IMR-90 (cell line): ENCODE measurements at regions not wholly inside any gene's neighbourhood (a gene's known extent, or its start where the extent isn't known, plus 50 kb on each side); places are given as distances from the start of the nearest gene placed in this dataset.

Experiments used
- ATAC-seq: fragments of 200-7000 bp; cut with Tn5 transposase; 2 replicates; pipeline ENCODE4 v1.9.1; 2020; ENCODE audit warnings: low read depth, mild to moderate bottlenecking, moderate library complexity
- BruUV-seq: library from RNA; stranded (reverse); fragments of 400-500 nt; replicated peaks from 2 replicates; lab custom pipeline; 2021; lab: Mats Ljungman, UMichigan
- CTCF ChIA-PET: fragments of 300-600 bp; formaldehyde crosslinking; extraction: SDS; loops from one replicate; lab custom pipeline; 2021; ENCODE audit warnings: antibody characterized with exemption; lab: Yijun Ruan, JAX
- POLR2A ChIA-PET: fragments of 300-600 bp; sonication (Branson Sonifier 250); formaldehyde crosslinking; loops from one replicate; lab custom pipeline; 2022; ENCODE audit warnings: antibody characterized with exemption; ENCODE audit not compliant: unreplicated experiment; lab: Charles Lee
- DNase-seq: peaks from one replicate; pipeline ENCODE4 v3.0.0; 2013
- H2AFZ ChIP-seq: replicated peaks from 2 replicates; pipeline ENCODE3; 2013; ENCODE audit warnings: low read length, mild to moderate bottlenecking; ENCODE audit not compliant: poor library complexity
- H2AK5ac ChIP-seq: 2 replicates; pipeline ENCODE4 v1.6.1; 2013; ENCODE audit warnings: low read depth, low read length, inconsistent platforms
- H2AK9ac ChIP-seq: replicated peaks from 2 replicates; pipeline ENCODE3; 2013; ENCODE audit warnings: mild to moderate bottlenecking, low read depth, low read length, moderate library complexity; ENCODE audit not compliant: poor library complexity
- H2BK120ac ChIP-seq: 2 replicates; pipeline ENCODE4 v1.6.1; 2013; ENCODE audit warnings: low read depth, low read length, inconsistent platforms
- H2BK15ac ChIP-seq: 3 replicates; pipeline ENCODE4 v1.6.1; 2013; ENCODE audit warnings: low read depth, low read length, inconsistent platforms
- H2BK20ac ChIP-seq: 2 replicates; pipeline ENCODE4 v1.6.1; 2013; ENCODE audit warnings: low read depth, mild to moderate bottlenecking, inconsistent platforms, low read length, moderate library complexity
- H2BK5ac ChIP-seq: 2 replicates; pipeline ENCODE4 v1.6.1; 2013; ENCODE audit warnings: mild to moderate bottlenecking, low read depth, low read length, inconsistent platforms; ENCODE audit not compliant: poor library complexity, severe bottlenecking
- H3K14ac ChIP-seq: replicated peaks from 2 replicates; pipeline ENCODE4 v1.6.1; 2013; ENCODE audit warnings: low read depth, low read length, inconsistent platforms
- H3K18ac ChIP-seq: 2 replicates; pipeline ENCODE4 v1.6.1; 2013; ENCODE audit warnings: low read depth, low read length, control low read depth
- H3K23ac ChIP-seq: 2 replicates; pipeline ENCODE4 v1.6.1; 2013; ENCODE audit warnings: low read depth, low read length, inconsistent platforms
- H3K27ac ChIP-seq: 2 replicates; pipeline ENCODE4 v1.5.1; 2013; ENCODE audit warnings: mild to moderate bottlenecking, control low read depth, low read length; ENCODE audit not compliant: insufficient read depth
- H3K27me3 ChIP-seq: 2 replicates; pipeline ENCODE4 v1.6.1; 2013; ENCODE audit warnings: low read length; ENCODE audit not compliant: control insufficient read depth, insufficient read depth
- H3K36me3 ChIP-seq: 2 replicates; pipeline ENCODE4 v1.6.1; 2013; ENCODE audit warnings: low read length, mixed read lengths; ENCODE audit not compliant: control insufficient read depth, insufficient read depth
- H3K4ac ChIP-seq: 2 replicates; pipeline ENCODE4 v1.6.1; 2013; ENCODE audit warnings: low read depth, low read length, inconsistent platforms
- H3K4me1 ChIP-seq: 2 replicates; pipeline ENCODE4 v1.6.1; 2013; ENCODE audit warnings: low read length, mixed read lengths; ENCODE audit not compliant: control insufficient read depth, insufficient read depth
- H3K4me2 ChIP-seq: 2 replicates; pipeline ENCODE4 v1.6.1; 2013; ENCODE audit warnings: low read depth, mild to moderate bottlenecking, control low read depth, low read length, moderate library complexity
- H3K4me3 ChIP-seq: 2 replicates; pipeline ENCODE4 v1.5.1; 2013; ENCODE audit warnings: low read depth, mild to moderate bottlenecking, control low read depth, low read length, moderate library complexity; ENCODE audit not compliant: insufficient read depth
- H3K56ac ChIP-seq: 2 replicates; pipeline ENCODE4 v1.6.1; 2013; ENCODE audit warnings: low read length, inconsistent platforms; ENCODE audit not compliant: insufficient read depth; ENCODE audit errors: extremely low read depth
- H3K79me1 ChIP-seq, 2 experiments: 2 replicates each; pipeline ENCODE4 v1.6.1; 2013; ENCODE audit warnings: low read length in 2 of 2, inconsistent platforms in 1 of 2, low read depth in 1 of 2
- H3K9ac ChIP-seq: 2 replicates; pipeline ENCODE4 v1.6.1; 2013; ENCODE audit warnings: low read depth, low read length, control low read depth
- H3K9me1 ChIP-seq: 2 replicates; pipeline ENCODE4 v1.6.1; 2013; ENCODE audit warnings: low read length, inconsistent platforms; ENCODE audit not compliant: insufficient read depth
- H3K9me3 ChIP-seq: 2 replicates; pipeline ENCODE4 v1.6.1; 2013; ENCODE audit warnings: low read length; ENCODE audit not compliant: control insufficient read depth, insufficient read depth
- H4K20me1 ChIP-seq: 2 replicates; pipeline ENCODE4 v1.6.1; 2013; ENCODE audit warnings: low read length, inconsistent platforms; ENCODE audit not compliant: insufficient read depth
- H4K5ac ChIP-seq: 2 replicates; pipeline ENCODE4 v1.6.1; 2013; ENCODE audit warnings: mild to moderate bottlenecking, low read depth, low read length, control low read depth
- H4K8ac ChIP-seq, 2 experiments: 2 replicates each; pipeline ENCODE4 v1.6.1; 2013; ENCODE audit warnings: low read depth in 2 of 2, low read length in 2 of 2, control low read depth in 1 of 2, inconsistent platforms in 1 of 2
- H4K91ac ChIP-seq: 2 replicates; pipeline ENCODE4 v1.6.1; 2013; ENCODE audit warnings: low read depth, low read length, inconsistent platforms; ENCODE audit not compliant: insufficient read depth
- BHLHE40 ChIP-seq: fragments of 150-350 bp; IDR thresholded peaks from 2 replicates; pipeline ENCODE4 v1.6.1; 2016; ENCODE audit warnings: mild to moderate bottlenecking, low read depth, low read length
- CEBPB ChIP-seq: IDR thresholded peaks from 2 replicates; pipeline ENCODE4 v1.6.1; 2012; ENCODE audit warnings: low read depth, low read length, improper control_type of control experiment
- FOS ChIP-seq: fragments of 150-350 bp; IDR thresholded peaks from 2 replicates; pipeline ENCODE4 v1.6.1; 2016; ENCODE audit warnings: low read depth, low read length
- MAZ ChIP-seq: IDR thresholded peaks from 2 replicates; pipeline ENCODE4 v1.6.1; 2012; ENCODE audit warnings: low read depth, mild to moderate bottlenecking, low read length, improper control_type of control experiment, moderate library complexity, borderline replicate concordance
- SMC3 ChIP-seq: fragments of 150-350 bp; IDR thresholded peaks from 2 replicates; pipeline ENCODE4 v1.6.1; 2016; ENCODE audit warnings: low read depth, mild to moderate bottlenecking, antibody characterized with exemption, low read length, moderate library complexity
- dilution Hi-C: fragments of 300-500 bp; cut with HindIII; formaldehyde crosslinking; loops from one replicate; pipeline ENCODE4 v1.14.3; 2018; ENCODE audit warnings: low sequenced_read_pairs; ENCODE audit not compliant: unreplicated experiment
- in situ Hi-C: fragments of 300-500 bp; cut with MboI; formaldehyde crosslinking; loops from 3 replicates; pipeline ENCODE4 v1.14.3; 2019; ENCODE audit warnings: low sequenced_read_pairs, inconsistent platforms, mixed read lengths
- intact Hi-C: fragments of 100-400 bp; cut with micrococcal nuclease; formaldehyde crosslinking; loops from 2 replicates; pipeline ENCODE4 v1.10.0; 2022
- TF ChIP-seq, protein P1 (sequence below): fragments of 150-350 bp; IDR thresholded peaks from 2 replicates; pipeline ENCODE4 v1.6.1; 2016; ENCODE audit warnings: low read depth, mild to moderate bottlenecking, low read length, moderate library complexity, borderline replicate concordance
- TF ChIP-seq, protein P2 (sequence below): fragments of 150-350 bp; IDR thresholded peaks from 2 replicates; pipeline ENCODE4 v1.6.1; 2017; ENCODE audit warnings: mild to moderate bottlenecking, antibody characterized with exemption, low read length, low read depth
- TF ChIP-seq, protein P3 (sequence below): conservative IDR thresholded peaks from 2 replicates; pipeline ENCODE4 v1.5.1; 2012; ENCODE audit warnings: mild to moderate bottlenecking, low read depth, low read length, improper control_type of control experiment

DNA sequence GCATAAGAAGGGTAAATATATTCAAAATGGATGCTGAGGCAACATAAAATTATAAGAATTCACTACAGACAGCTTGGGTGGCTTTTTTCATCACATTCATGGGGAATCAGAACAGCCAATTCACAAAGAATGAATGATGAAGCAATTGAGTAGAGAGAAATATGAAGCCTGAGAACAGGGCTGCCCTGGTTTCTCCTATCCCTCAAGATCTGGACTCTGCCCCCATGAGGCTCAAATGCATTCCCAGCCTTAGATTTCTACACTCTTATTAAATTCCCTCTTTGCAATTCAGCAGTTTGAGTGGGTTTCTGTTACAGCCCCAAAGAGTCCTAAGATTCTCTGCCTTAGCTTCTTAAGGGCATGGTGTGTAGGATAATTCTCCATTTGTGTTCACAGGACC is 172.5 kb downstream of the MAIP1 start:
- H2BK5ac ChIP-seq = no peak overlapping the region
- intact Hi-C loops (loop anchor here (2.0 kb wide), 1 partner anchor 147 kb away; no protein-coding TSS in a partner anchor), in situ Hi-C loops (no loop called here), dilution Hi-C loops (no loop called here)
- H3K4me1 ChIP-seq = peaks cover 13% of the 10 kb centered on the region
- no peak overlapping the region for H2BK20ac ChIP-seq
- H2BK120ac ChIP-seq = no peak overlapping the region
- no peak overlapping the region for H2AFZ ChIP-seq
- H3K9ac ChIP-seq = no peak overlapping the region
- peak overlapping the region; percentile 39; the same call in 1 of the 2 replicates for H3K27ac ChIP-seq
- no peak overlapping the region for H2AK9ac ChIP-seq
- peak; percentile 88 for ATAC-seq
- H3K23ac ChIP-seq = no peak overlapping the region
- H3K9me3 ChIP-seq = no peaks in the 10 kb centered on the region
- no peak overlapping the region for H2BK15ac ChIP-seq
- no peaks in the 10 kb centered on the region for H3K27me3 ChIP-seq
- H3K18ac ChIP-seq = peak overlapping the region; percentile 89; the same call in 1 of the 2 replicates
- H4K8ac ChIP-seq = no peak overlapping the region
- POLR2A ChIA-PET = no interaction called here
- no peak overlapping the region for H3K4me2 ChIP-seq
- peaks cover 3% of the 10 kb centered on the region; the same call in 1 of the 2 replicates for H3K9me1 ChIP-seq
- no peaks in the 10 kb centered on the region for H3K36me3 ChIP-seq
- H3K14ac ChIP-seq = no peak overlapping the region
- no peak overlapping the region for H4K91ac ChIP-seq
- peak overlapping the region; percentile 0 for H4K5ac ChIP-seq
- H3K56ac ChIP-seq = no peak overlapping the region
- H3K79me1 ChIP-seq = no peaks in the 10 kb centered on the region
- DNase-seq = peak; percentile 67
- CTCF ChIA-PET = interaction anchor here (0.6 kb wide), 1 partner anchor 13 kb away, joined by 3 read pairs; no protein-coding TSS in a partner anchor
- no peak overlapping the region for H3K4me3 ChIP-seq
- no peak overlapping the region for H3K4ac ChIP-seq
- TF ChIP-seq CEBPB = peak; percentile 60; the same call in 1 of the 2 replicates
- TF ChIP-seq SMC3 = no peak
- TF ChIP-seq, protein P1, sequence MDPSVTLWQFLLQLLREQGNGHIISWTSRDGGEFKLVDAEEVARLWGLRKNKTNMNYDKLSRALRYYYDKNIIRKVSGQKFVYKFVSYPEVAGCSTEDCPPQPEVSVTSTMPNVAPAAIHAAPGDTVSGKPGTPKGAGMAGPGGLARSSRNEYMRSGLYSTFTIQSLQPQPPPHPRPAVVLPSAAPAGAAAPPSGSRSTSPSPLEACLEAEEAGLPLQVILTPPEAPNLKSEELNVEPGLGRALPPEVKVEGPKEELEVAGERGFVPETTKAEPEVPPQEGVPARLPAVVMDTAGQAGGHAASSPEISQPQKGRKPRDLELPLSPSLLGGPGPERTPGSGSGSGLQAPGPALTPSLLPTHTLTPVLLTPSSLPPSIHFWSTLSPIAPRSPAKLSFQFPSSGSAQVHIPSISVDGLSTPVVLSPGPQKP = no peak
- TF ChIP-seq BHLHE40 = no peak
- TF ChIP-seq, protein P2, sequence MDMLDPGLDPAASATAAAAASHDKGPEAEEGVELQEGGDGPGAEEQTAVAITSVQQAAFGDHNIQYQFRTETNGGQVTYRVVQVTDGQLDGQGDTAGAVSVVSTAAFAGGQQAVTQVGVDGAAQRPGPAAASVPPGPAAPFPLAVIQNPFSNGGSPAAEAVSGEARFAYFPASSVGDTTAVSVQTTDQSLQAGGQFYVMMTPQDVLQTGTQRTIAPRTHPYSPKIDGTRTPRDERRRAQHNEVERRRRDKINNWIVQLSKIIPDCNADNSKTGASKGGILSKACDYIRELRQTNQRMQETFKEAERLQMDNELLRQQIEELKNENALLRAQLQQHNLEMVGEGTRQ = no peak
- no peak for TF ChIP-seq MAZ
- no peak for TF ChIP-seq FOS
- TF ChIP-seq, protein P3, sequence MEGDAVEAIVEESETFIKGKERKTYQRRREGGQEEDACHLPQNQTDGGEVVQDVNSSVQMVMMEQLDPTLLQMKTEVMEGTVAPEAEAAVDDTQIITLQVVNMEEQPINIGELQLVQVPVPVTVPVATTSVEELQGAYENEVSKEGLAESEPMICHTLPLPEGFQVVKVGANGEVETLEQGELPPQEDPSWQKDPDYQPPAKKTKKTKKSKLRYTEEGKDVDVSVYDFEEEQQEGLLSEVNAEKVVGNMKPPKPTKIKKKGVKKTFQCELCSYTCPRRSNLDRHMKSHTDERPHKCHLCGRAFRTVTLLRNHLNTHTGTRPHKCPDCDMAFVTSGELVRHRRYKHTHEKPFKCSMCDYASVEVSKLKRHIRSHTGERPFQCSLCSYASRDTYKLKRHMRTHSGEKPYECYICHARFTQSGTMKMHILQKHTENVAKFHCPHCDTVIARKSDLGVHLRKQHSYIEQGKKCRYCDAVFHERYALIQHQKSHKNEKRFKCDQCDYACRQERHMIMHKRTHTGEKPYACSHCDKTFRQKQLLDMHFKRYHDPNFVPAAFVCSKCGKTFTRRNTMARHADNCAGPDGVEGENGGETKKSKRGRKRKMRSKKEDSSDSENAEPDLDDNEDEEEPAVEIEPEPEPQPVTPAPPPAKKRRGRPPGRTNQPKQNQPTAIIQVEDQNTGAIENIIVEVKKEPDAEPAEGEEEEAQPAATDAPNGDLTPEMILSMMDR = peak; percentile 28; the same call in 1 of the 2 replicates
- no peaks in the 10 kb centered on the region for H4K20me1 ChIP-seq
- no peak overlapping the region for H2AK5ac ChIP-seq
- no TSS peak for BruUV-seq
